Psoas muscle (tissue), 7 donors: ENCODE measurements at regions not wholly inside any gene's neighbourhood (a gene's known extent, or its start where the extent isn't known, plus 50 kb on each side); places are given as distances from the start of the nearest gene placed in this dataset.

Source experiments
- ATAC-seq, 4 donors: fragments of 200-7000 bp; cut with Tn5 transposase; one replicate each; pipeline ENCODE4 v1.9.1; 2020; ENCODE audit warnings: moderate library complexity in 3 of 4, mild to moderate bottlenecking in 2 of 4
- DNase-seq, 2 donors: peaks; one replicate each; pipeline ENCODE4 v3.0.0-alpha.2; 2020
- H3K27ac ChIP-seq: fragments of 200-600 bp; one replicate; pipeline ENCODE4 v1.8.0; 2022
- H3K27me3 ChIP-seq, 3 donors: fragments of 200-600 bp in 1 of 3; one replicate each; pipeline versions ENCODE4 v1.6.1 to v1.8.0; 2013 to 2022; ENCODE audit warnings: low read length in 2 of 3, mild to moderate bottlenecking in 2 of 3, moderate library complexity in 1 of 3; ENCODE audit not compliant: insufficient read depth in 3 of 3
- H3K36me3 ChIP-seq, 2 donors: fragments of 200-600 bp in 1 of 2; one replicate each; pipeline versions ENCODE4 v1.6.1 to v1.8.0; 2013 to 2022; ENCODE audit warnings: low read depth in 1 of 2, mild to moderate bottlenecking in 1 of 2, moderate library complexity in 1 of 2; ENCODE audit not compliant: insufficient read depth in 1 of 2
- H3K4me1 ChIP-seq: fragments of 200-600 bp; one replicate; pipeline ENCODE4 v1.8.0; 2022
- H3K4me3 ChIP-seq: fragments of 200-600 bp; one replicate; pipeline ENCODE4 v1.8.0; 2022; ENCODE audit warnings: mild to moderate bottlenecking
- H3K9me3 ChIP-seq: fragments of 200-600 bp; one replicate; pipeline ENCODE4 v1.8.0; 2022
- CTCF ChIP-seq: fragments of 200-600 bp; IDR thresholded peaks from one replicate; pipeline ENCODE4 v1.8.0; 2022; ENCODE audit warnings: antibody characterized with exemption
- WGBS, 3 donors: extraction: QIAGEN DNeasy Blood & Tissue Kit; methylation state at CpG; one replicate each; pipeline versions ENCODE4 v1.1.6 to v1.1.7; 2013; 5-methylcytosine and 5-hydroxymethylcytosine counted together
- intact Hi-C, 2 donors: fragments of 100-400 bp; cut with DNase I; formaldehyde crosslinking; loops; one replicate each; pipeline versions ENCODE4 v1.11.0 to v1.14.2; 2022
- donor health status: healthy with polysubstance abuse.
- donor health status: DM: no; HTN: no; CAD: no; lungs with moderate emphysema.
- donor health status: Bipolar disorder and iron deficiency.
- donor health status: healthy.
- donor health status: DM: yes; HTN: yes; CAD: no.
- donor health status: DM: no; HTN: no; CAD: no.
- donor health status: DM: yes; HTN: yes; CAD: no.

GRCh38 chr2:159880729-159881128 is 82.7 kb upstream of the CD302 start:
- TF ChIP-seq CTCF, result no peak
- WGBS, 3 donors, result 95 to 96% (median 95%) methylated on average over 8 of the region's 8 CpGs
- no peaks in the 10 kb centered on the region for H3K4me1 ChIP-seq
- ATAC-seq (no peak), DNase-seq (no peak)
- H3K4me3 ChIP-seq, result no peak overlapping the region
- intact Hi-C loops, result no loop called here
- H3K9me3 ChIP-seq, result no peaks in the 10 kb centered on the region
- H3K36me3 ChIP-seq, result no peaks in the 10 kb centered on the region
- H3K27ac ChIP-seq, result no peak overlapping the region
- H3K27me3 ChIP-seq, result no peaks in the 10 kb centered on the region

DNA sequence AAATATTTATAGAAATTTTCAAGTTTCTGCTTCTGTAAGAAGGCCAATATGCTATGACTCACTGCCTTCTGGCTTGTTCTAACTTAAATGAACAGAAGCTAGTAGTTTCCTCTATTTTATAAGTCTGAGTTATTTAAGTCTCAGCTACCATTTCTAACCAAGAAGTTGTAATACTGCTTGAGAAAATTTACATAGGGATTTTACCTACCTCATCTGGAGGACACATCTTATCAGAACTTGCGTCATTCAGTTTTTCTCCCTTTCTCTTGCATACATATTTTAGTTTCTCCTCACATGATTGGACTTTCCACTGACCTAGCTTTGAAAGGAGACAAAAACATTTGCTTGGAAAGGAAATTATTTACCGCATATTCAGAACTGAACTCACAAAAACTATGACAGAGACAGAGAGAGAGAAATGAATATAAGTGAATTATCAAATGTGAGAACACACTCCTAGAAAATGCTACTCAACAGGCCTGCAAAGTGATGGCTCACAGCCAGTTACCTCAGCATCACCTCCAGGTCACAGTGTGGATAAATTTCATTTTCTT is 81.1 kb upstream of the CD302 start:
- Histone ChIP-seq H3K27me3 (no peaks in the 10 kb centered on the region), H3K27ac (no peak overlapping the region), H3K4me3 (no peak overlapping the region), H3K4me1 (no peaks in the 10 kb centered on the region), H3K36me3 (no peaks in the 10 kb centered on the region), H3K9me3 (no peaks in the 10 kb centered on the region)
- DNase-seq (no peak), ATAC-seq (no peak)
- intact Hi-C loops, result no loop called here
- no peak for TF ChIP-seq CTCF
- WGBS, 3 donors, result 95 to 97% (median 96%) methylated on average over 2 of the region's 2 CpGs

DNA sequence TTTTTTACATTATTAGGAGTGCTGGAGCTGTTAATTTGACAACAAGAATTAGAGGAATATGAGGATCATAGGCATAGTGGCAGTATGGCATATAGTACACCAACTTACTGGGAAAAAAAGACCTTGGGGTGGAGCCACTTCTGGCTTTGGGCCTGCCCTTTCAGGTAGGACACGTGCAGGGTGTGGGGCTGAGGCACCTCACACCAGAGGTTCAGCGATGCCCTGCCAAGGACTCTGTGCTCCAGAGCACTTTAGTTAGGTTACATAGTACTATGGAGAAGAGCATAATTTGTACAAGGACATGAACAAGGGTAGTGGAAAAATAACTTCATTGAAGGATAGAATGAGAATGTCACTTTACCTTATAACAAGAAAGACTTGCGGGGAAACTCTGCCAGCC is 77.1 kb upstream of the CD302 start:
- intact Hi-C loops, result no loop called here
- WGBS, 3 donors, result 78 to 87% (median 79%) methylated on average over 3 of the region's 3 CpGs
- Histone ChIP-seq H3K4me3 (no peak overlapping the region), H3K36me3 (no peaks in the 10 kb centered on the region), H3K27ac (no peak overlapping the region), H3K4me1 (no peaks in the 10 kb centered on the region), H3K27me3 (no peaks in the 10 kb centered on the region), H3K9me3 (no peaks in the 10 kb centered on the region)
- ATAC-seq (peak in 3 of 4 donors; percentile 56 to 68 (median 60)), DNase-seq (peak; percentile 21 to 45)
- TF ChIP-seq CTCF, result no peak

- no peak for DNase-seq
Measured at GRCh38 chr2:159873258-159873657, 75.2 kb upstream of the CD302 start.

More at GRCh38 chr2:159873258-159873657, 75.2 kb upstream of the CD302 start:
- no peak overlapping the region for H3K27ac ChIP-seq
- H3K27me3 ChIP-seq, result no peaks in the 10 kb centered on the region
- 53 to 55% (median 54%) methylated on average over 3 of the region's 3 CpGs for WGBS, 3 donors
- H3K9me3 ChIP-seq, result no peaks in the 10 kb centered on the region
- H3K36me3 ChIP-seq, result no peaks in the 10 kb centered on the region
- no peak for TF ChIP-seq CTCF
- H3K4me1 ChIP-seq, result no peaks in the 10 kb centered on the region
- peak in 3 of 4 donors; percentile 39 to 58 (median 47) for ATAC-seq
- H3K4me3 ChIP-seq, result no peak overlapping the region
- intact Hi-C loops, result no loop called here
